GM10248 (cell line): ENCODE measurements at regions not wholly inside any gene's neighbourhood (a gene's known extent, or its start where the extent isn't known, plus 50 kb on each side); places are given as distances from the start of the nearest gene placed in this dataset.
"Not testable (repeated sequence)": the region's sequence is repeated elsewhere in the genome, so short reads cannot be mapped to it uniquely, and the experiment has no call there.

ENCODE experiments used
- CTCF ChIA-PET: fragments of 300-600 bp; sonication (Branson Sonifier 250); formaldehyde crosslinking; extraction: SDS; loops from one replicate; lab custom pipeline; 2021; ENCODE audit warnings: antibody characterized with exemption; lab: Yijun Ruan, JAX
- POLR2A ChIA-PET: fragments of 350-650 bp; sonication (Branson Sonifier 250); formaldehyde crosslinking; extraction: SDS; loops from one replicate; lab custom pipeline; 2020; ENCODE audit warnings: antibody characterized with exemption; lab: Yijun Ruan, JAX
- DNase-seq: peaks from one replicate; pipeline ENCODE4 v3.0.0; 2012; ENCODE audit errors: extremely low spot score
- CTCF ChIP-seq: IDR thresholded peaks from 2 replicates; pipeline ENCODE4 v1.5.1; 2012; ENCODE audit warnings: mild to moderate bottlenecking, low read depth; ENCODE audit errors: extremely low read depth, missing control alignments, control extremely low read depth

DNA sequence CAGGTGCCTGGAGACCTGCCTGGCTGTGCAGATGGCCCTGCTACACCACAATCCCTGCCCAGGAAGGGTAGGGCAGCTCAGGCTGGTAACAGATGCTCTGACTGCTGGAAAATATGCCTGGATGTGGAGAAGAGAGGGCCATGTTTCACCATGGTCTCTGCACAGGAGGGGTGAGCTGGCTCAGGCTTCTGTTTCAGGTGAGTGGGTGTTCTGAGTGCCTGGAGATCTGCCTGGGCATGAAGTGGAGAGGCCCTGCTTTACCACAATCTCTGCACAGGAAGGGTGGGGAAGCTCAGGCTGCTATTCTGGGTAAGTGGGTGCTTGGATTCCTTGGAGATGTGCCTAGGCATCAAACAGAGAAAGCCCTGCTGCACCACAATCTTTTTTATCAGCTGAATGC lies 350.1 kb downstream of the KIF20B start:
- ChIA-PET POLR2A (no interaction called here), CTCF (interaction anchor here (0.9 to 2.4 kb wide), 6 partner anchors 8 to 33 kb away, joined by 3 to 12 read pairs (median 5); no protein-coding TSS in a partner anchor)
- no peak for TF ChIP-seq CTCF
- DNase-seq: no peak

DNA sequence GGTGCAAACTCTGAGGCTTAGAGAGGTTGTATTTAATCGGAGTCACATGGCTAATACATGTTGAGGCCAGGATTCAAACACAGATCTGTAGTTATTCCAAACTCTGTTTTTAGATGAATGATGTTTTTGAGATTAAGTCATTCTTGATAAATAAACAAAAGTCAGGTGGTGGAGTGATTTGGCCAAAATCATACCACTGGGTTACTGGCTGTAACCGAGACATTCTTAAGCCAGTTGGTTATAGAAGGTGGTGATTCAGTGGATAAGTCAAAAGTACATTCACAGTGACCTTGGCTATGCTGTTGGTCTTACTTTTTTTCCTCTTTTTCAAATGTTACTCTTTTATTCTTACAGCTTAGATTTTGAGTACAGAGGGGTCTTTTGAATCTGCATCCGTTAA lies 361.4 kb downstream of the KIF20B start:
- ChIA-PET CTCF (no interaction called here), POLR2A (no interaction called here)
- DNase-seq: no peak
- TF ChIP-seq CTCF: no peak

GRCh38 chr10:90064295-90064694 lies 362.9 kb downstream of the KIF20B start:
- ChIA-PET CTCF (no interaction called here), POLR2A (no interaction called here)
- no peak for DNase-seq
- no peak for TF ChIP-seq CTCF

DNA sequence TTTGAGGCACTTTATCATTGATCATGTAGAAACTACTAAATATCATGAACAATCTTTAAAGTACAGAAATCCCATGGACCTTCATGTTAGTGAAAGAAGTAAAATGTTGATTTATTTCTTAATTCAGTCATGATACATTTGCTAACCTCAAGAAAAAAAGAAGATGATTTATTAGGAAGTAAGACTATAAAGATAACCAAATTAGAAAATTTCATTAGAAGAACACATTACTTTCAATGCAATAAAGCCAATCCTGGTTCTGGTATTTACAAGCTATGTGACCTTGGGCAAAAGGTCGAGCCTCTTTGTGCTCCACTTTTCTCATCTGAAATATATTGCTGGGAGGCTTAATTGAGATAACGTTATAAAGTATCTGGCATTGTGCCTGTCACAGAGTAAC lies 365.0 kb downstream of the KIF20B start:
- DNase-seq: no peak
- ChIA-PET CTCF (no interaction called here), POLR2A (no interaction called here)
- TF ChIP-seq CTCF: no peak

DNA sequence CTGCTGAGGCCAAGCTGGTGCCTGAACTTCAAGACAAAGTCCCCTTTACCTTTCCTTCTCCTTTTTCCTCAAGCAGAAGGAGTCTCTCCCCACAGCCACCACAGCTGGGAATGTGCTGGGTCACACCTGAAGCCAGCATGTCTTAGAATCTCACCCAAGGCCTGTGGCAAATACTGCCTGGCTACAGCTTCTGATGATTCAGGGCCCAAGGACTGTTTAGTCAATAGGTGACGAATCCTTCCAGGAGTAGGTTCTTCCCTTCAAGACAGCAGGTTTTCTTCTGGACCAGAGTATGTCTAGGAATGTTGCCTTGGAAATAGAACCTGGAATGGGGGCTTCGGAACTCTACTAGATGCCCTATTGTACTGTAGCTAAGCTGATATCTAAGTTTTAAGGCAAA lies 374.6 kb downstream of the KIF20B start:
- POLR2A ChIA-PET: no interaction called here
- CTCF ChIA-PET: no interaction called here
- DNase-seq: no peak
- TF ChIP-seq CTCF: no peak

GRCh38 chr10:90079819-90080218 lies 378.4 kb downstream of the KIF20B start:
- CTCF ChIA-PET: interaction anchor here (1.4 to 1.5 kb wide), 3 partner anchors 22 to 28 kb away, joined by 3 to 4 read pairs (median 4); no protein-coding TSS in a partner anchor
- TF ChIP-seq CTCF: no peak
- DNase-seq: no peak
- POLR2A ChIA-PET: no interaction called here

- ChIA-PET CTCF (interaction anchor here (1.2 kb wide), 1 partner anchor 10 kb away, joined by 3 read pairs; no protein-coding TSS in a partner anchor), POLR2A (interaction anchor here (0.6 kb wide), 1 partner anchor 360 kb away, joined by 4 read pairs; no protein-coding TSS in a partner anchor)
These were observed 385.3 kb downstream of the KIF20B start for GRCh38 chr10:90086606-90087190.

More at GRCh38 chr10:90086606-90087190, 385.3 kb downstream of the KIF20B start:
- not testable (repeated sequence) for DNase-seq
